ENCODE measurements at regions not wholly inside any gene's neighbourhood (a gene's known extent, or its start where the extent isn't known, plus 50 kb on each side); places are given as distances from the start of the nearest gene placed in this dataset.

DNA sequence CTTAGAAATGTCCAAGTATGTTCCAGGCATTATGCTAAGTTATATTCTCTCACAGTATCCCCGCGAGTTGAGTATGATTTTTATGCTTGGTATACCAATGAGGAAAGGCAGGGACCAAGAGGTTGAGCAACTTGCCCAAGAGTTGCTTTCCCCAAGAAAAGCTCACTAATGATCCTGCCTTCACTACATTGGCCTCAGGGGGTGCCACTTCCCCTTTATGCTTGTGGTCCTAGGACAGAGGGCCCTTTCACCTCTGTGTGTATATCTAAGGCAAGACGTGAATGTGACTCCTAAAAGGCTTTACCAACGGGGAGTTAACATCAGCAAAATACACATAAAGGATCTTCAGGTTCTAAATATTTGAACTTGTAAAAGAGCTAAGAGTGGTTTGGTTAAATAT lies 164.4 kb upstream of the CPEB2 start:
- Mint-ChIP-seq H3K9me3 (peaks cover 13% of the 10 kb centered on the region), H3K27me3 (ENCODE audit: insufficient read depth) (no peaks in the 10 kb centered on the region), H3K4me1 (ENCODE audit: low read depth) (no peaks in the 10 kb centered on the region), H3K4me3 (no peak overlapping the region), H3K36me3 (ENCODE audit: low read depth) (peaks cover 3% of the 10 kb centered on the region), H3K27ac (no peak overlapping the region)
- intact Hi-C loops (cut with micrococcal nuclease) = no loop called here
- no peak for DNase-seq (ENCODE audit: low spot score)

DNA sequence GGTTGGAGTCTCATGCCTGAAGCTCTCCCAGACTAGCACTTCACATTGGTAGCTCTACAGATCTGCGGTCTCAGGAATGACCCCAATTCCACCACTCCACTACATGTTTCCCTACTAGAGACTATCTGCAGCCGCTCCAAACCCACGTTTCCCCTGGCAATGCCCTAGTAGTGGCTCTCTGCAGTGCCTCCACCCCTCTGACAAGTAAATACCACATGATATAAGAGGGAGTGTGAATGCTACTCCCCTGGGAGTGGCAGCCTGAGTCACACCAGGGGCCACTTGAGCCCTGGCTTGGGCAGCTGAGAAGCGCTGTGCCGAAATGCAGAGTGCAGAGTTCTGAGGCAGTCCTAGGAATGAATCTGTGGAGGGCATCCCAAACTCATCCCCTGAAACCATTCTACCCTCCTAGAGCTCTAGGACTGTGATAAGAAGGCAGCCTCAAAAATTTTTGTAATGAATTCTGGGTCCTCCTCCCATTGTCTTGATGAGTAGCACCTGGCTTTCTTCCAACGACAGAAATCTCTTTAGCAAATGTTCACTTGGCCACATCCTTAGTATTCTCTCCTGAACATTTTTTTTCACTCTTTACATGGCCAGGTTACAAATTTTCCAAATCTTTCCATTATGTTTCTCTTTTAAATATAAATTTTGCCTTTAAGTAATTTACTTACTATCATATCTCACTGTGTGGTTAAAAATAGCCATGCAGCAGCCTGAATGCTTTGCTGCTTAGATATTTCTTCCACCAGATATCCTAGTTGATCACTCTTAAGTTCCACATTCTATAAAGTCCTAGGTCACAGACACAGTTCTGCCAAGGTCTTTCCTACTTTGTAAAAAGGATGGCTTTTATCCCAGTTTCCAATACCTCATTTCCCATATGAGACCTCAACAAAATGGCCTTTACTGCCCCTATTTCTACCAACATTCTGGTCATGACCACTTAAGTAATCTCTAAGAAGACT lies 160.2 kb upstream of the CPEB2 start:
- no peak overlapping the region for H3K4me3 Mint-ChIP-seq

DNA sequence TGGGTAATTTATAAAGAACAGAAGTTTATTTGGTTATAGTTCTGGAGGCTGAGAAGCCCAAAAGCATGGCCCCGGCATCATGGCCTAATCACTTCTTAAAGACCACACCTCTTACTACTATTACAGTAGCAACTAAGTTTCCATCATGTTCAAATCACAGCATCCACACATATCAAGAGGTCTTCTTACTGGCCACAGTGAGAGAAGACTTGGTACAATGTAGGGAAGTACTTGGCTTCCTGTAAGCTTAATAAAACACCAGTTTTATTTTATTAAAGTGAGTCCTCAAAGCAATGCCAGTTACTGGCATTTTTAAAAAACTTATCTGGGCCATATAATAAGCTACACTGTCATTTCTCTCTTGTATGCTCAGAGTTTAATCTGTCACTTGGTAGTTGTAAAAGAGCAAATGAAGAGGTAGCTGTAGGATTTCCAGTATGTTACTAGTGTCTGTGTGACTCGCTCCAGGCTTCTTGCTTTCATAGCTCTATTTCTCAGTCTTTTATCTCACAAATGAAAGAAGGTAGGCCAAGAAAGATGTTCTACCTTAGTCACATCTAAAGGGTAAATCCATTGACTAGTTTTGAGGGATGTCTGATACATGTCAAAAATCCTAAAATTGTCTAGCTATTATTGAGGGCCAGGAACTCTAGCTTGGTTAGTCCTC lies 159.2 kb upstream of the CPEB2 start:
- Mint-ChIP-seq H3K27ac (no peak overlapping the region), H3K27me3 (ENCODE audit: insufficient read depth) (no peaks in the 10 kb centered on the region), H3K9me3 (peaks cover 12% of the 10 kb centered on the region), H3K36me3 (ENCODE audit: low read depth) (peaks cover 3% of the 10 kb centered on the region), H3K4me3 (no peak overlapping the region), H3K4me1 (ENCODE audit: low read depth) (no peaks in the 10 kb centered on the region)
- DNase-seq (ENCODE audit: low spot score) = no peak
- intact Hi-C loops (cut with micrococcal nuclease) = no loop called here

More for the DNA sequence above, 160.2 kb upstream of the CPEB2 start:
- Mint-ChIP-seq H3K27ac (no peak overlapping the region), H3K9me3 (peaks cover 13% of the 10 kb centered on the region), H3K4me1 (ENCODE audit: low read depth) (no peaks in the 10 kb centered on the region), H3K27me3 (ENCODE audit: insufficient read depth) (no peaks in the 10 kb centered on the region), H3K36me3 (ENCODE audit: low read depth) (peaks cover 3% of the 10 kb centered on the region)
- DNase-seq (ENCODE audit: low spot score) = no peak
- intact Hi-C loops (cut with micrococcal nuclease) = no loop called here

DNA sequence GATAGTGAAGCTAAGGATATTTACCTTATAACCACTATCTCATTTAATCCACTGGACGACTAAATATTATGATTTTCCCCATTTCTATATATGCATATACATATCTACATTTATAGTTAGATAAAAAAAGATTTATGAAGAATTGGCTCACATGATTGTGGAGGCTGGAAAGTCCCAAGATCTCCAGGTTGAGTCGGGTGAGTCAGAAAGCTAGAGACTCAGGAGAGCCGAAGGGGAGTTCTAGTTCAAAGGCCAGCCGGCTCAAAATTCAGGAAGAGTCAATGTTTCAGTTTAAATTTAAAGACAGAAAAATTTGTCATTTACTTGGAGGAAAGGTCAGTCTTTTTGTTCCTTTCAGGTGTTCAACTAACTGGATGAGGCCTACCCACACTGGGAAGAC lies 158.2 kb upstream of the CPEB2 start:
- peaks cover 1% of the 10 kb centered on the region for H3K27me3 Mint-ChIP-seq (ENCODE audit: insufficient read depth)
- H3K9me3 Mint-ChIP-seq = peaks cover 8% of the 10 kb centered on the region
- no peaks in the 10 kb centered on the region for H3K4me1 Mint-ChIP-seq (ENCODE audit: low read depth)
- intact Hi-C loops (cut with micrococcal nuclease) = no loop called here
- H3K27ac Mint-ChIP-seq = no peak overlapping the region
- DNase-seq (ENCODE audit: low spot score) = no peak
- H3K36me3 Mint-ChIP-seq (ENCODE audit: low read depth) = peaks cover 3% of the 10 kb centered on the region
- no peak overlapping the region for H3K4me3 Mint-ChIP-seq

DNA sequence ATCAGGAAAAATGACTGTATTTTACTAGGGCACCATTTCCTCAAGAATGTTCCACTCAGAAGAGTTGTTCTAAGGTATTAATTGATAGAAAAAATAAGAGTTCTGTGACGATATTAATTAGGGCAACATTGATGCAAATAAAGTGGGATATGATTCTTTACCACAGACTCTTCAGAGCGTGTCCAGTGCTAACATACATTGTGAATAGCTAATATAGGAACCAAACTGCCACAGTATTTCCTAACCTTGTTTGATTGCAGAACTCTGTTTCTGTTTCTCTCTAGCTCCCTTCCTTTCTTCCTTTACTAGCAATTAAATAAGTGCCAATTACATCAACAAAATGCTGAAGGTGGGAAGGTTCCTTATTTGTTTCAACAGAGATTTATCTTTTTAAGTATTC lies 154.1 kb upstream of the CPEB2 start:
- Mint-ChIP-seq H3K36me3 (ENCODE audit: low read depth) (no peaks in the 10 kb centered on the region), H3K9me3 (peaks cover 23% of the 10 kb centered on the region), H3K27me3 (ENCODE audit: insufficient read depth) (peaks cover 1% of the 10 kb centered on the region), H3K27ac (no peak overlapping the region), H3K4me3 (no peak overlapping the region), H3K4me1 (ENCODE audit: low read depth) (peaks cover 11% of the 10 kb centered on the region)
- intact Hi-C loops (cut with micrococcal nuclease) = no loop called here
- DNase-seq (ENCODE audit: low spot score) = no peak

DNA sequence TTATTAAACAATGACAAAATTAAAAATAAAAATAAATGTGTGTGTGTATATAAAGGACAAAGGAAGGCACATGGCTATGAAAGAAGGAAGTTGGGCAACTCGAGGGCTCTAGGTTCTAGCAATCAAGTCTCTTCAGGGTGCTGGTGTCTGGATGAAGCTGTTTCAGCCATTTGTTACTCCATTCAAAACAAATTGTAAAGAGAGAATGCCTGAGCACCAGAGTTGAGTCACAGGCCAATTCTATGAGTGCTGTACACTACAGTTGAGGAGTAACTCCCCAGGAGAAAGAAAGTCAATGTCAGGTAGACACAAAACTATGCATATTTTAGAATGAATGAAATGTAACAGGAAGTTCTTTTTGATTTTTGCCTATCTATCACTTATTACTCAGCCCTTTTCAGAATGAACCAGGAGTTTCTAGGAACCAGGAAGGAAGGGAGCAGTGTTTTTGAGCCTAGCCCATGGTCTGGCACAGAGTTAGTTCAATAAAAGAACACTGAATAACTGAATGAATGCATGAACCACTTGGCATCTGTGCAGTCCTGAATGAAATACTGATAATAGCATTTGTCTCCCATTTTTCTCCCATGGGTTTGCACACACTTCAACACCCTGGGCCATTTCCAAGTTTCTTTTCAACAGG lies 151.7 kb upstream of the CPEB2 start:
- Mint-ChIP-seq H3K27ac (no peak overlapping the region), H3K36me3 (ENCODE audit: low read depth) (peaks cover 6% of the 10 kb centered on the region), H3K9me3 (peaks cover 36% of the 10 kb centered on the region), H3K4me1 (ENCODE audit: low read depth) (peaks cover 30% of the 10 kb centered on the region), H3K4me3 (no peak overlapping the region), H3K27me3 (ENCODE audit: insufficient read depth) (peaks cover 1% of the 10 kb centered on the region)
- intact Hi-C loops (cut with micrococcal nuclease) = no loop called here
- no peak for DNase-seq (ENCODE audit: low spot score)

DNA sequence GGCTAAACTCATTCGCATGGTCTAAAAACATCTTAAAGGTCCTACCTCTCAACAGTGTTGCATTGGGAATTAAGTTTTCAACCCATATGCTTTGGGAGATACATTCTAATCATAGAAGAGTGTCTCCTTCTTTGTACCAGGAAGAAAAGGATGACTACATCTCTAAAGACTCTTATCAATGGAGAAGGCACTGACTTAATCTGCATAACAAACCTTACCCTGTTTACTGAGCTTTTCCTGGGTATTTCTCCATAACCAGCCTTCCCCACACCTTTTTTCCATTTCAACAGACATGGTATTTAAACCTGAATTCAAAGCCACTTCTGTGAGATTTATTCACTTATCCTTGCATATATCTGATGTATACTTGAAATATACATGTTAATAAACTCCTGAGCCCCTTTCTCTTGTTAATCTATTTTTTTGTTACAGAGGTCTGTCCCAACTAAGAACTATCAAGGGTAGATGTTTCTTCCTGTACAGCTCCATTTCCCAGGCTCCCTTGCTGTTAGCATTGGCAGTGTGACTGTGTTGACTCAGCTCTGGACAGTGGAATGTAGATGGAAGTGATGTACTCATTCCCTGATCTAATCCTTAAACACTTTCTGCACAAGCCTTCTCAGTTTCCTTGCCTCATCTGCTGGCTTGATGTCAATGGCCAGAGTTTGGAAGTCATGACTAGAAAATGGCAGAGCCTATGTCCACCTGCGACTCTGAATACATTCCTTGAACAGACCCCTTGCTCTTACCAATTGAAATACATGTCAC lies 148.9 kb upstream of the CPEB2 start:
- Mint-ChIP-seq H3K4me3 (no peak overlapping the region), H3K27ac (no peak overlapping the region), H3K27me3 (ENCODE audit: insufficient read depth) (peaks cover 1% of the 10 kb centered on the region), H3K36me3 (ENCODE audit: low read depth) (peaks cover 7% of the 10 kb centered on the region), H3K9me3 (peaks cover 41% of the 10 kb centered on the region), H3K4me1 (ENCODE audit: low read depth) (peaks cover 50% of the 10 kb centered on the region)
- intact Hi-C loops (cut with micrococcal nuclease) = no loop called here
- no peak for DNase-seq (ENCODE audit: low spot score)

DNA sequence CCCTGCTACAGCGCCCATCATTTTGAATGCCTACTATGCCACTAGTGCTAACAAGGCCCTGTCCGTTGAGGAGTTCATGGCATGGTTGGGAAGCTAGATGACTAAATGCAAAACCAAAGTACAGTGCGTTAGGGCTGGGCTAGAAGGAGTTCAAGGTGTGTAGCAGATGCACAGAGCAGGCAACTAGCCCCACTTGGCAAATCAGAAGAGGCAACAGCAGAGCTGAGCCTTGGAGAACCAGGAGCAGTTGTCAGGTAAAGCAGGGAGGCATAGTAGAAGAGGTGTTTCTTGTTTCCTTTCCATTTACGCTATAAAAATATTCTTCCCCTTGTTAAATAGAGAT lies 146.6 kb upstream of the CPEB2 start:
- H3K9me3 Mint-ChIP-seq = peaks cover 39% of the 10 kb centered on the region
- peaks cover 7% of the 10 kb centered on the region for H3K36me3 Mint-ChIP-seq (ENCODE audit: low read depth)
- no peak for DNase-seq (ENCODE audit: low spot score)
- H3K27ac Mint-ChIP-seq = peak overlapping the region; percentile 80
- H3K4me3 Mint-ChIP-seq = peak overlapping the region; percentile 43
- intact Hi-C loops (cut with micrococcal nuclease) = loop anchor here (1.0 to 5.0 kb wide), 11 partner anchors 19 to 1229 kb away; partner anchors contain the start of genes BOD1L1, CPEB2 and FBXL5
- no peaks in the 10 kb centered on the region for H3K27me3 Mint-ChIP-seq (ENCODE audit: insufficient read depth)
- H3K4me1 Mint-ChIP-seq (ENCODE audit: low read depth) = peaks cover 55% of the 10 kb centered on the region

DNA sequence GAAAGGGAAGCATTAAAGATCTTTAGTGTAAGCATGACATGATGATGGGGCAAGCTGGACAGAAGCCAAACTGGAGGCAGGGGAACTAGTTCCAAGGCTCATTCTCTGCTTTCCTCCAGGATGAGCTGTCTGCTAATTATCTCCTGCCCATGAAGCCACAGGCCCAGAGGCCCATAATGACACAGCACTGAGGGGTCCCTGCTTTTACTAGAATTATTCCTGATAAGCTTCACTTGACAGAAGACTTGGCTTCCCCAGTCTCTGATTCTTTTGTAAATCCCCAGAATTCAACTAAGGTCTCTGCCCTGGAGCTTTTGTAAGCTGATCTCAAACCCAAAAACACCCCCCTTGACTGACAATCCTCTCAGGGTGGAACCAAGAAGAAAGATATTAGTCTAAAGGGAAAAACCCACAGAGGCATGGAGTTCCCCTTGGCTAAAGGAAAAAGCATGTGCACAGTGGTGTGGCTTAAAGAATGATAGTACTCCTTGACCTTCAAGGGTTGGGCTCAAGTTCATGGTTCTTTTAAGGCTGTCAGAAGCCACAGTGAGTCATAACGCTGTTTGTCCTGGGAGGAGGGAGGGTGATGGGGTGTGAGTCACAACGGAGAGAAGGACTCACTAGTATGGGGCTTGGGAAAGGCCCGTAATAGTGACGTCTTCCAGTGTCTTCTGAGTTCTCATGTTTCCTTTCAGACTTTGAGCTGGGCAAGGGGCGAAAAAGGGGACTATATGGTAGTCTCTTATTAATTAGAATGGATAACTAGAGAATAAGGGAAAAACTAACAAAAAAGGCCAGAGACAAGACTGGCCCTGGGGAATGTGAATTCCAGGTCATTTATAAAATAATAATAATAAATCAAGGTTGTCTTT lies 146.0 kb upstream of the CPEB2 start:
- intact Hi-C loops (cut with micrococcal nuclease) = loop anchor here (1.0 to 5.0 kb wide), 11 partner anchors 18 to 1229 kb away; partner anchors contain the start of genes BOD1L1, CPEB2 and FBXL5
- Mint-ChIP-seq H3K9me3 (peaks cover 37% of the 10 kb centered on the region), H3K27ac (peak overlapping the region; percentile 80), H3K4me3 (no peak overlapping the region), H3K36me3 (ENCODE audit: low read depth) (peaks cover 7% of the 10 kb centered on the region), H3K4me1 (ENCODE audit: low read depth) (peaks cover 52% of the 10 kb centered on the region), H3K27me3 (ENCODE audit: insufficient read depth) (no peaks in the 10 kb centered on the region)
- peak; percentile 61 for DNase-seq (ENCODE audit: low spot score)

DNA sequence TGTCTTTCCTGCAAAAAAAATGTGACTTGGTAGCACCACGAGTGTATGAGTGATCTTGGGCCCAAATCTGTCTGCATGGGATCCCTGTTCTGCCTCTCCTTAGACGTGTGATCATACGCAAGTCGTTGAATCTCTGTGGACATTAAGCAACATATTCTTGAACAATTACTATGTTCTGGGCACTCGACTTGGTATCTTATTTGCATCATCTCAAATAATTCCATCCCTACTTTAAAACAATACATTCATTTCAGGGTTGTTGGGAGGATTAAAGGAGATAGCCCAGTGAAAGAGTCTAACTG lies 145.4 kb upstream of the CPEB2 start:
- no peak overlapping the region for H3K4me3 Mint-ChIP-seq
- peaks cover 55% of the 10 kb centered on the region for H3K4me1 Mint-ChIP-seq (ENCODE audit: low read depth)
- H3K36me3 Mint-ChIP-seq (ENCODE audit: low read depth) = peaks cover 7% of the 10 kb centered on the region
- intact Hi-C loops (cut with micrococcal nuclease) = loop anchor here (1.0 to 5.0 kb wide), 11 partner anchors 17 to 1230 kb away; partner anchors contain the start of genes BOD1L1, CPEB2 and FBXL5
- peak overlapping the region; percentile 80 for H3K27ac Mint-ChIP-seq
- H3K9me3 Mint-ChIP-seq = peaks cover 34% of the 10 kb centered on the region
- no peak for DNase-seq (ENCODE audit: low spot score)
- no peaks in the 10 kb centered on the region for H3K27me3 Mint-ChIP-seq (ENCODE audit: insufficient read depth)

DNA sequence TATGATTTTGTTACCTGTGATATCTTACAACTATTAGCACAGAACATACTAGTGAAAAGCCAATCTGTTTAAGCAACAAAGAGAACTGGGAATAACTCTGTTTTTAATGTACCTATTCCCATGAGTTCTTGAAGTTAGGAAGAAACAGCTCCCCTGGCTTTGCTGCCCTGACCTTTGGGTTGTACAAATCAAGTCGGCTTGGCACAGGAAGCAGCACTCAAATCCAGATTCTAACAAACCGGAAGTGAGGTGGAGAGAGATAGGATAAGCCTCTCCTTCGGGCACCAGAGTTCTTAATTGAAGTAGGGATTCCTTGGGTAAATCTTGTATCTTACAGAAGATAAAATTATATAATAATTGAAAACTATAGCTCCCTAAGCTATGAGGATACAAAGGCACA lies 144.8 kb upstream of the CPEB2 start:
- intact Hi-C loops (cut with micrococcal nuclease) = loop anchor here (2.0 to 5.0 kb wide), 5 partner anchors 63 to 1231 kb away; partner anchors contain the start of genes BOD1L1 and FBXL5
- H3K27me3 Mint-ChIP-seq (ENCODE audit: insufficient read depth) = peaks cover 2% of the 10 kb centered on the region
- H3K36me3 Mint-ChIP-seq (ENCODE audit: low read depth) = peaks cover 7% of the 10 kb centered on the region
- no peak for DNase-seq (ENCODE audit: low spot score)
- H3K4me3 Mint-ChIP-seq = no peak overlapping the region
- H3K27ac Mint-ChIP-seq = peak overlapping the region; percentile 80
- peaks cover 55% of the 10 kb centered on the region for H3K4me1 Mint-ChIP-seq (ENCODE audit: low read depth)
- peaks cover 28% of the 10 kb centered on the region for H3K9me3 Mint-ChIP-seq

Measured in activated T-helper 1 cell treated with anti-CD3 and anti-CD28 coated beads, Interleukin-12 subunit alpha, Interleukin-12 subunit beta, Interleukin-2, Interleukin-4 antibody, amounts not matched to agents 30 ng/mL and 10 ng/mL and 1 ng/mL, durations not matched to agents 14 hours and 24 hours and 36 hours (primary cell).